A172 (cell line): ENCODE measurements at regions not wholly inside any gene's neighbourhood (a gene's known extent, or its start where the extent isn't known, plus 50 kb on each side); places are given as distances from the start of the nearest gene placed in this dataset.
A peak's percentile ranks its signal among the peaks of the same experiment; 100 is the strongest.
"Not testable (repeated sequence)": the region's sequence is repeated elsewhere in the genome, so short reads cannot be mapped to it uniquely, and the experiment has no call there.

Experiments used
- DNase-seq: peaks from one replicate; pipeline ENCODE4 v3.0.0-alpha.2; 2015; ENCODE audit warnings: low spot score

- no peak for DNase-seq
Measured at GRCh38 chr5:156197042-156197635, 129.8 kb upstream of the SGCD start.

GRCh38 chr5:156199045-156199444 is 127.9 kb upstream of the SGCD start:
- no peak for DNase-seq

DNA sequence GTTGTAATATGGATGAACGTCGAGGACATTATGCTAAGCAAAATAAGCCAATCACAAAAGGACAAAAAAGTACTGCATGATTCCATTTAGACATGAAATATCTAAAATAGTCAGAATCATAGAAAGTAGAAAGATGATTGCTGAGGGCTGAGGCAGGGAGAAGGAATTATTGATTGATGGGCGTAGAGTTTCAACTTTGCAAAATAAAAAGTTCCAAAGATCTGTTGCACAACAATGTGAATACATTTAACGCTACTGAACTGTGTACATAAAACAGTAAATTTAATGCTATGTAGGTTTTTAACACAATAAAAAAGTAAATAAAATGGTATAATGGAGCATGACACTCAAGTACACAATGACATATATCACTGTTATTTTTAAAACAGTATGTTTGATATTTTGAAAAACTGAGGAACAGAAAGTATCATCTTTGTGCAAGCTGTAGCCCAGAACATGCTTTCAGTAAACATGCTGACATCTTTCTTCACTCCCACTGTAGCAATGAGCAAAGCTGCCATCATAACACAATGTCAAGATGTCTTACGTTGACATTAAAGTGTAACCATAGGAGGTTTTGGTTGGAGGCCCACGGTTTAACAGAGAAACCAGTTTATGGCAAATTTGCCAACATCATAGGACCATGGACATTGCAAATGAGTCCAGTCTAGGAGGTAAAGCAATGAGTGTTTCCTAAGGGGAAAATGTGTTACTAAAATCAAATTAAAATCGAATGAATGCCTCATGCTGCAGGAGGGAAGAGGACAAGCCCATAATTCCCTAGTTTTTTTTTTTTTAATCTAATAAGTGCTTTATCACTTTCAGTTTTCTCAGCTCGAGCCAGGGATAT is 125.8 kb upstream of the SGCD start:
- no peak for DNase-seq

DNA sequence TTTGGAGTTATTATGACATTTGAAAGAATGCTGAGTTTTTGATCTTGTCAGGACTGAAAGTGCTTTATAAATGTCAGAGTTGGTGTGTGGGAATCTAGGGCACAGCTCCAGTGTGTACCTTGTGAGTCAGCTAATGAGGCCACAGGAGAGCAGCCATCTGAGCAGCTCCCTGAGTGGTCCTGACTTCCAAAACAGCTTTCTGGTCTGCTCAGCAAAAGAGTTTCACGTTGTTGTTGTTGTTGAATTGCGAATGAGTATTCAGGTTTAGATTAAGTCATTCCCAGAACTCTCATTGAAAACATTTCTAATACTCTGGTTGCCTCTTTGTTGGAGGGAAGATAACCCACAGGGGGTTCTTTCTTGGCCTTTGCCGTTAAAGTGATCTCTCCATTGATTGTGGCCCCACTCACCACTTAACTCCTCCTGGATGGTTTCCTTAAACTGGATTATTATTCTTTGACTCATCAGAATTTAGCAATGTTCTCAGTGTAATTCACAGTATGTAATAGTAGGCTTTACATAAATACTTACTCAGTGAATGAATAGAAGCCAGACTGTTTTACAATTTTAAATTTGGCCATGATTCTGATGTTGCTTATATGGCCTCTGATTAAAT is 125.1 kb upstream of the SGCD start:
- DNase-seq = peak; percentile 60

DNA sequence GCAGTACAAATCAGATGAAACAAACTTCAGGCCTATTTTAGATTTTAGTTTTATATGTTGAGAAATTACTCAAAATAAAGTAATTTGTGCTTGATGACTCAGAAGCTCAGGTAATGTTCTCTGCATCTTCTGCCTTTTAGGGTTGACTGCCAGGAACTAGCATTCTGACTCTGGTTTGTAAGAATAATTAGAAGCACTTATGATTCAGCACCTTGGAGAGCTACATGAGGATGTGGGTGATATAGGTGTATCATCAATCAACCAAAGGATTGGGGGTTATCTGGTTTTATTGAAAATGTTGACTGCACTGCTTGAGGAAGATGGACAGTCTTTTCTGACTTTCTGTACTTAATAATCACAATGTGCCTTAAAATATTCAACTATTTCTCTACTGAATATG is 118.7 kb upstream of the SGCD start:
- peak; percentile 34 for DNase-seq

GRCh38 chr5:156218367-156219158 is 108.4 kb upstream of the SGCD start:
- no peak for DNase-seq

- DNase-seq = no peak
Measured at GRCh38 chr5:156219483-156220005, 107.4 kb upstream of the SGCD start.

DNA sequence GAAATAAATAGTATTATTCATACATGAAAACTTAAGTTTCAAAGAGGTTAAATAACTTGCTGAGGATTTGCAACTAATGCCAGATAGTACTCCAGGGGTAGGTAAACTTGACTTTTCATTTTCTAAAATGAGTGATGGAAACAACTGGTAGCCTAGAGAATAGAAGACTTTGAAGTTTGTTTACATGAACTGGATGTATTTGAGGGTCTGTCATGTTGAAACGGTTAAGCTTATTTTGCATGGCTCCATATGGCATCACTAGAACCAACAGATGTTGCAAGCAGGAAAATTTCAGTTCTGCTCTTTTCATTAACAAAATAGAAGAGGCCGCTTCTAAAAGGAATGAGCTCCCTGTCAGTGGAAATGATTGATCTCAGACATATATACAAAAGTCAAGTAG is 105.1 kb upstream of the SGCD start:
- DNase-seq = no peak

DNA sequence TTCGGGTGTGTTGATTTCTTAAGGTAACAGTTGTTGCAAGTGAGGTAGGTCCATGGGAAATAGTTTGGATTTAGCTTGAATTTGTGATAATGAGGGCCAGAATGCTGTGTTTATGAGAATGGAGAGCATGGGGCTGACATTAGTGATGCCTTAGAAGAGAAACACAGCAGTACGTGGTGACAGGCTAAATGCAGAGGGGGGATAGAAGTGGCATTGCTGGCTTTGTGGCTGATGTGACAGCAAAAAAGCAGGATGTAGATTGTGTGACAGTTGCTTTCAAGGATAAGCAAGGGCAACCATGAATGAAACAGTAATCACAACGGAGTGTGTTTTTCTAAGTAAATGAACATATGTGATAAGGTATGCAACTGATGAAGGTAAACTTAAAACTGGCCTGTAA is 103.4 kb upstream of the SGCD start:
- DNase-seq = no peak

- not testable (repeated sequence) for DNase-seq
Measured at GRCh38 chr5:156226485-156226884, 100.5 kb upstream of the SGCD start.

DNA sequence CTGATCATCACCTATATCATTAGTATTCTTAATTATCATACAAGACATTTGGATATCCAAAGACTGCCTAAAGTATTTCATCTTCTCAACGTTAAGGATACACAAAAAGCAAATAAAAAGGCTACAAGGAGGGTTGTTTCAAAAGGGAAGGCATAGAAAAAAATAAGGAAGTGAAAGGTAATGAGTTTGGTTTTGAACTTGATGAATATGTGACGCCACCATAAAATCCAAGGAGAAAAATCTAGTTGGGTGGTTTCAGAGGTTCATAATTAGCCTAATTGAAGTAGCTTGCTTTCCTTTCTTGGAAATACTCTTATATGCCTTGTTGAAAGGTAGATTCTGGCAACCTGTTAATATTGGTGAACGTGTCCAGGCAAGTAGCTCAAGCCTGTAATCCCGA is 96.1 kb upstream of the SGCD start:
- DNase-seq = no peak

DNA sequence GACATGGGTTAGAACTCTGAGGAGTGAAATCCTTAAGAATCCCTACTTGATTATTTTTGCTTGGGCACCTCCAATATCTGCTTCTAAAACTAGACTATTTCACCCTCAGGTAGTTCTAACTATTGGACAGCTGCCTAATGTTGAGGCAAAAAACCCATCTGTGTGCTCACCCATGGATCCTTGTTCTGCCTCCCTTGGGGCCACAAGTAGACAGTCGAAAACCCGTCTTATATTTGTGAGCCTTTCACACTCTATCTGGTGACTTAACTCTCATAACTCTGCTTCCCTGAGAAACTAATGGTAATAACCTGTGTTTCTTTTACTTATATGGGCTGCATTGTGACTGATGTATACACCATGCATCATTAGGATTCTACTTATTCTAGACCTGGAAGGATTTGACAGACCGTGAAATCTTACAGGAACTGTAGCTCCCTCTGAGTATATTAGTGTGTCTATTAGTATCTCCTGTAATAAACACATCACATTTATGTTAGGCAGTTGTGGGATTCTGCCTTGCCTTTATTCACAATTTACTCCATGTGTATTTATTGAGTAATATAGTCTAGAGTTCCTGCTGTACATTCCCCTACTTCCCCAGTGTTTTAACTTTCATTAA is 94.6 kb upstream of the SGCD start:
- no peak for DNase-seq

DNA sequence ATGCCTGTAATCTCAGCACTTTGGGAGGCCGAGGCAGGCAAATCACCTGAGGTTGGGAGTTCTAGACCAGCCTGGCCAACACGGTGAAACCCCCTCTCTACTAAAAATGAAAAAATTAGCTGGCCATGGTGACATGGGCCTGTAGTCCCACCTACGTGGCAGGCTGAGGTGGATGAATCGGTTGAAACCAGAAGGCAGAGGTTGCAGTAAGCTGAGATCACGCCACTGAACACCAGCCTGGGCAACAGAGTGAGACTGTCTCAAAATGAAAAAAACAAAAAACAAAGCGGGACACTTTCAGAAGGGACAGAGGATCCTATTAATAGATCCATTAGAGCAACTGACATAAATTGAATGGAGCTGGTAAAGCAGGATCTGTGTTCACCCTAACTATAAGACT is 89.6 kb upstream of the SGCD start:
- DNase-seq = no peak

DNA sequence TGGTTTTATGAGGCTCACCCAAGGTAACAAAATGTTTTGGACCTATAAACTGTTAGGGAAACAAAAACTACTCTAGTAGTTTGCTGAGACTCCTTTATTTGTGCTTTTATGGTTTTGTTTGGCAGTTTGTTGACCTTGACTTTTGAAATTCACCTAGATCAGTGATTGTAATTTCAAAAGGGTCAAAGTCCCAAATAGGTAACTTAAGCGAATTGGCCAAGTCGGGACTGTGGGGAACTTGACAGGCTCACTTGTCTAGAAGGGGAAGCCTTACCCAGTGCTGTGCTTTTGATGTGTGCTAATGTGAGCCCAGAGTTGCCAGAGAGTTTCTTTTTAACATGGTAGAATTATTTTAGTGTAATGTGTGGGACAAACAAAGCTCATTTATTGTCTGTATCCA is 87.2 kb upstream of the SGCD start:
- DNase-seq = no peak

DNA sequence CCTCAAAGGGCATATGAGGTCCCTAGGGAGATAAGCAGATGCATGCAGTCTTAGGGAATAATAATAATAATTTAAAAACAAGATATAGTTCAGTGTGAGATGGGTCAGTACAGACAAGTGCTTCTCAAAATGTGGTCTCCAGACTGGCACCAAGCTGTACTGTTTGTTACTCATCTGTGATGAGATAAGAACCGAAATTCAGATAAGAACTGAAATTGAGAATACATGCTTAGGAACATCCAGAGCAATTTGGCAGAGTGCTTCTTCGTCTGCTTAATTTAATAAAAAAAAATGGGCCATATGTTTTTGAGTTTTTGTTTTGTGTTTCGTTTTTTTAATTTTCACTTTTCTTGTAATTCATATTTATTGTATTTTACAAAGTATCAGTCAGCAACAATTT is 86.5 kb upstream of the SGCD start:
- DNase-seq = no peak

- DNase-seq = no peak
Measured at GRCh38 chr5:156241266-156241665, 85.7 kb upstream of the SGCD start.

- DNase-seq = no peak
Measured at GRCh38 chr5:156245895-156246294, 81.1 kb upstream of the SGCD start.

- no peak for DNase-seq
Measured at GRCh38 chr5:156251076-156251475, 75.9 kb upstream of the SGCD start.

- DNase-seq = no peak
Measured at GRCh38 chr5:156253130-156253529, 73.8 kb upstream of the SGCD start.

- no peak for DNase-seq
Measured at GRCh38 chr5:156254196-156254595, 72.8 kb upstream of the SGCD start.

- DNase-seq = no peak
Measured at GRCh38 chr5:156256642-156257041, 70.3 kb upstream of the SGCD start.

- no peak for DNase-seq
Measured at GRCh38 chr5:156258934-156259333, 68.0 kb upstream of the SGCD start.
